Pulmonary artery endothelial cell (primary cell): ENCODE measurements at regions not wholly inside any gene's neighbourhood (a gene's known extent, or its start where the extent isn't known, plus 50 kb on each side); places are given as distances from the start of the nearest gene placed in this dataset.

Source experiments
- DNase-seq: peaks from one replicate; pipeline ENCODE4 v3.0.0-alpha.2; 2011; ENCODE audit warnings: low read depth, low spot score

- no peak for DNase-seq
Measured at GRCh38 chr5:74069741-74070140, 443.7 kb downstream of the ARHGEF28 start.

GRCh38 chr5:74067748-74068541 lies 441.9 kb downstream of the ARHGEF28 start:
- DNase-seq = no peak

- DNase-seq = no peak
Measured at GRCh38 chr5:74064911-74065310, 438.9 kb downstream of the ARHGEF28 start.

- no peak for DNase-seq
Measured at GRCh38 chr5:74064225-74064624, 438.2 kb downstream of the ARHGEF28 start.

GRCh38 chr5:74063821-74064220 lies 437.8 kb downstream of the ARHGEF28 start:
- DNase-seq = no peak

- no peak for DNase-seq
Measured at GRCh38 chr5:74063346-74063745, 437.4 kb downstream of the ARHGEF28 start.

GRCh38 chr5:74061292-74061691 lies 435.3 kb downstream of the ARHGEF28 start:
- DNase-seq = no peak

GRCh38 chr5:74059706-74060105 lies 433.7 kb downstream of the ARHGEF28 start:
- no peak for DNase-seq

GRCh38 chr5:74056789-74057164 lies 430.8 kb downstream of the ARHGEF28 start:
- peak; percentile 8 for DNase-seq

GRCh38 chr5:74056107-74056788 lies 430.3 kb downstream of the ARHGEF28 start:
- no peak for DNase-seq

- DNase-seq = no peak
Measured at GRCh38 chr5:74055486-74056106, 429.6 kb downstream of the ARHGEF28 start.

GRCh38 chr5:74054641-74055421 lies 428.8 kb downstream of the ARHGEF28 start:
- no peak for DNase-seq

GRCh38 chr5:74054139-74054538 lies 428.1 kb downstream of the ARHGEF28 start:
- no peak for DNase-seq

- no peak for DNase-seq
Measured at GRCh38 chr5:74052441-74053221, 426.6 kb downstream of the ARHGEF28 start.

GRCh38 chr5:74051076-74051475 lies 425.1 kb downstream of the ARHGEF28 start:
- DNase-seq = no peak

- no peak for DNase-seq
Measured at GRCh38 chr5:74044936-74045335, 418.9 kb downstream of the ARHGEF28 start.

GRCh38 chr5:74042959-74043358 lies 417.0 kb downstream of the ARHGEF28 start:
- no peak for DNase-seq

GRCh38 chr5:74042559-74042958 lies 416.6 kb downstream of the ARHGEF28 start:
- DNase-seq = no peak

- DNase-seq = no peak
Measured at GRCh38 chr5:74041913-74042312, 415.9 kb downstream of the ARHGEF28 start.

GRCh38 chr5:74040811-74041491 lies 415.0 kb downstream of the ARHGEF28 start:
- DNase-seq = no peak
